ENCODE measurements at regions not wholly inside any gene's neighbourhood (a gene's known extent, or its start where the extent isn't known, plus 50 kb on each side); places are given as distances from the start of the nearest gene placed in this dataset.

- peaks cover 40% of the 10 kb centered on the region for H3K4me1 ChIP-seq (ENCODE audit: control insufficient read depth, insufficient read depth, low read length)
- no peaks in the 10 kb centered on the region for H3K9me3 ChIP-seq (replicated peaks; ENCODE audit: low read length)
- H3K9ac ChIP-seq (ENCODE audit: low read depth, low read length): peak overlapping the region; percentile 83
- H3K4me2 ChIP-seq (ENCODE audit: low read length): peak overlapping the region; percentile 76
- no peaks in the 10 kb centered on the region for H3K27me3 ChIP-seq (ENCODE audit: control insufficient read depth, insufficient read depth, low read length)
- H3K36me3 ChIP-seq (ENCODE audit: insufficient read depth, low read length): no peaks in the 10 kb centered on the region
- peak overlapping the region; percentile 59 for H3K4me3 ChIP-seq (ENCODE audit: low read length)
Measured at GRCh38 chr10:6778992-6779701, 199.1 kb upstream of the PRKCQ start.

- H3K27me3 ChIP-seq (ENCODE audit: control insufficient read depth, insufficient read depth, low read length): no peaks in the 10 kb centered on the region
- H3K4me3 ChIP-seq (ENCODE audit: low read length): no peak overlapping the region
- no peak overlapping the region for H3K4me2 ChIP-seq (ENCODE audit: low read length)
- no peak overlapping the region for H3K9ac ChIP-seq (ENCODE audit: low read depth, low read length)
- no peaks in the 10 kb centered on the region for H3K9me3 ChIP-seq (replicated peaks; ENCODE audit: low read length)
- H3K36me3 ChIP-seq (ENCODE audit: insufficient read depth, low read length): no peaks in the 10 kb centered on the region
- H3K4me1 ChIP-seq (ENCODE audit: control insufficient read depth, insufficient read depth, low read length): peaks cover 30% of the 10 kb centered on the region
Measured at GRCh38 chr10:6776170-6776569, 196.1 kb upstream of the PRKCQ start.

GRCh38 chr10:6774406-6774805, 194.3 kb upstream of the PRKCQ start:
- no peaks in the 10 kb centered on the region for H3K27me3 ChIP-seq (ENCODE audit: control insufficient read depth, insufficient read depth, low read length)
- H3K4me3 ChIP-seq (ENCODE audit: low read length): no peak overlapping the region
- peaks cover 3% of the 10 kb centered on the region for H3K9me3 ChIP-seq (replicated peaks; ENCODE audit: low read length)
- no peak overlapping the region for H3K9ac ChIP-seq (ENCODE audit: low read depth, low read length)
- H3K4me2 ChIP-seq (ENCODE audit: low read length): no peak overlapping the region
- H3K4me1 ChIP-seq (ENCODE audit: control insufficient read depth, insufficient read depth, low read length): peaks cover 17% of the 10 kb centered on the region
- no peaks in the 10 kb centered on the region for H3K36me3 ChIP-seq (ENCODE audit: insufficient read depth, low read length)

GRCh38 chr10:6771331-6771730, 191.3 kb upstream of the PRKCQ start:
- no peaks in the 10 kb centered on the region for H3K36me3 ChIP-seq (ENCODE audit: insufficient read depth, low read length)
- no peak overlapping the region for H3K4me3 ChIP-seq (ENCODE audit: low read length)
- peaks cover 3% of the 10 kb centered on the region for H3K9me3 ChIP-seq (replicated peaks; ENCODE audit: low read length)

GRCh38 chr10:6770846-6771245, 190.8 kb upstream of the PRKCQ start:
- Histone ChIP-seq H3K4me3 (ENCODE audit: low read length) (no peak overlapping the region), H3K27me3 (ENCODE audit: control insufficient read depth, insufficient read depth, low read length) (no peaks in the 10 kb centered on the region), H3K36me3 (ENCODE audit: insufficient read depth, low read length) (no peaks in the 10 kb centered on the region), H3K9me3 (replicated peaks; ENCODE audit: low read length) (peaks cover 3% of the 10 kb centered on the region), H3K9ac (ENCODE audit: low read depth, low read length) (no peak overlapping the region), H3K4me2 (ENCODE audit: low read length) (peak overlapping the region; percentile 8), H3K4me1 (ENCODE audit: control insufficient read depth, insufficient read depth, low read length) (peaks cover 14% of the 10 kb centered on the region)

More at GRCh38 chr10:6771331-6771730, 191.3 kb upstream of the PRKCQ start:
- H3K4me1 ChIP-seq (ENCODE audit: control insufficient read depth, insufficient read depth, low read length): peaks cover 9% of the 10 kb centered on the region
- H3K4me2 ChIP-seq (ENCODE audit: low read length): no peak overlapping the region
- no peaks in the 10 kb centered on the region for H3K27me3 ChIP-seq (ENCODE audit: control insufficient read depth, insufficient read depth, low read length)
- H3K9ac ChIP-seq (ENCODE audit: low read depth, low read length): no peak overlapping the region

- no peaks in the 10 kb centered on the region for H3K27me3 ChIP-seq (ENCODE audit: control insufficient read depth, insufficient read depth, low read length)
- no peak overlapping the region for H3K4me3 ChIP-seq (ENCODE audit: low read length)
- H3K4me1 ChIP-seq (ENCODE audit: control insufficient read depth, insufficient read depth, low read length): peaks cover 24% of the 10 kb centered on the region
- H3K9me3 ChIP-seq (replicated peaks; ENCODE audit: low read length): peaks cover 3% of the 10 kb centered on the region
- no peak overlapping the region for H3K9ac ChIP-seq (ENCODE audit: low read depth, low read length)
- H3K36me3 ChIP-seq (ENCODE audit: insufficient read depth, low read length): no peaks in the 10 kb centered on the region
- H3K4me2 ChIP-seq (ENCODE audit: low read length): no peak overlapping the region
Measured at GRCh38 chr10:6769704-6770417, 189.8 kb upstream of the PRKCQ start.

GRCh38 chr10:6766131-6766801, 186.2 kb upstream of the PRKCQ start:
- H3K36me3 ChIP-seq (ENCODE audit: insufficient read depth, low read length): no peaks in the 10 kb centered on the region

GRCh38 chr10:6763423-6763822, 183.3 kb upstream of the PRKCQ start:
- Histone ChIP-seq H3K9ac (ENCODE audit: low read depth, low read length) (no peak overlapping the region), H3K4me2 (ENCODE audit: low read length) (no peak overlapping the region), H3K9me3 (replicated peaks; ENCODE audit: low read length) (no peaks in the 10 kb centered on the region), H3K4me3 (ENCODE audit: low read length) (no peak overlapping the region), H3K27me3 (ENCODE audit: control insufficient read depth, insufficient read depth, low read length) (no peaks in the 10 kb centered on the region), H3K4me1 (ENCODE audit: control insufficient read depth, insufficient read depth, low read length) (peaks cover 33% of the 10 kb centered on the region), H3K36me3 (ENCODE audit: insufficient read depth, low read length) (no peaks in the 10 kb centered on the region)

More at GRCh38 chr10:6766131-6766801, 186.2 kb upstream of the PRKCQ start:
- peak overlapping the region; percentile 65 for H3K4me2 ChIP-seq (ENCODE audit: low read length)
- H3K9me3 ChIP-seq (replicated peaks; ENCODE audit: low read length): peaks cover 3% of the 10 kb centered on the region
- H3K27me3 ChIP-seq (ENCODE audit: control insufficient read depth, insufficient read depth, low read length): no peaks in the 10 kb centered on the region
- H3K4me1 ChIP-seq (ENCODE audit: control insufficient read depth, insufficient read depth, low read length): peaks cover 32% of the 10 kb centered on the region
- H3K4me3 ChIP-seq (ENCODE audit: low read length): peak overlapping the region; percentile 7
- H3K9ac ChIP-seq (ENCODE audit: low read depth, low read length): peak overlapping the region; percentile 39

GRCh38 chr10:6763001-6763400, 182.9 kb upstream of the PRKCQ start:
- H3K9me3 ChIP-seq (replicated peaks; ENCODE audit: low read length): no peaks in the 10 kb centered on the region
- no peaks in the 10 kb centered on the region for H3K36me3 ChIP-seq (ENCODE audit: insufficient read depth, low read length)
- no peak overlapping the region for H3K9ac ChIP-seq (ENCODE audit: low read depth, low read length)
- peaks cover 33% of the 10 kb centered on the region for H3K4me1 ChIP-seq (ENCODE audit: control insufficient read depth, insufficient read depth, low read length)
- H3K27me3 ChIP-seq (ENCODE audit: control insufficient read depth, insufficient read depth, low read length): no peaks in the 10 kb centered on the region
- H3K4me2 ChIP-seq (ENCODE audit: low read length): no peak overlapping the region
- H3K4me3 ChIP-seq (ENCODE audit: low read length): no peak overlapping the region

GRCh38 chr10:6759961-6760360, 179.9 kb upstream of the PRKCQ start:
- H3K9me3 ChIP-seq (replicated peaks; ENCODE audit: low read length): no peaks in the 10 kb centered on the region
- no peak overlapping the region for H3K4me3 ChIP-seq (ENCODE audit: low read length)
- H3K9ac ChIP-seq (ENCODE audit: low read depth, low read length): no peak overlapping the region
- H3K27me3 ChIP-seq (ENCODE audit: control insufficient read depth, insufficient read depth, low read length): no peaks in the 10 kb centered on the region
- no peaks in the 10 kb centered on the region for H3K36me3 ChIP-seq (ENCODE audit: insufficient read depth, low read length)
- peaks cover 28% of the 10 kb centered on the region for H3K4me1 ChIP-seq (ENCODE audit: control insufficient read depth, insufficient read depth, low read length)
- no peak overlapping the region for H3K4me2 ChIP-seq (ENCODE audit: low read length)

- Histone ChIP-seq H3K36me3 (ENCODE audit: insufficient read depth, low read length) (no peaks in the 10 kb centered on the region), H3K27me3 (ENCODE audit: control insufficient read depth, insufficient read depth, low read length) (no peaks in the 10 kb centered on the region), H3K4me2 (ENCODE audit: low read length) (no peak overlapping the region), H3K9me3 (replicated peaks; ENCODE audit: low read length) (no peaks in the 10 kb centered on the region), H3K9ac (ENCODE audit: low read depth, low read length) (no peak overlapping the region), H3K4me1 (ENCODE audit: control insufficient read depth, insufficient read depth, low read length) (peaks cover 19% of the 10 kb centered on the region), H3K4me3 (ENCODE audit: low read length) (no peak overlapping the region)
Measured at GRCh38 chr10:6757158-6757557, 177.1 kb upstream of the PRKCQ start.

Data from skeletal muscle satellite cell (primary cell).